ENCODE measurements at regions not wholly inside any gene's neighbourhood (a gene's known extent, or its start where the extent isn't known, plus 50 kb on each side); places are given as distances from the start of the nearest gene placed in this dataset.
"Not testable (repeated sequence)": the region's sequence is repeated elsewhere in the genome, so short reads cannot be mapped to it uniquely, and the experiment has no call there.

GRCh38 chr11:90675496-90675895 lies 452.6 kb upstream of the CHORDC1 start:
- H3K23ac ChIP-seq (ENCODE audit: low read depth, low read length); BruUV-seq (replicated peaks); H3K79me1 ChIP-seq (ENCODE audit: low read depth in 1 of 2, low read length in 2 of 2); dilution Hi-C loops (cut with HindIII; ENCODE audit: low sequenced_read_pairs, unreplicated experiment); H2BK5ac ChIP-seq (ENCODE audit: low read depth, low read length, poor library complexity, severe bottlenecking); H3K36me3 ChIP-seq (ENCODE audit: control insufficient read depth, insufficient read depth, low read length); H3K9me1 ChIP-seq (ENCODE audit: insufficient read depth, low read length); H3K14ac ChIP-seq (replicated peaks; ENCODE audit: low read depth, low read length); H3K27ac ChIP-seq (ENCODE audit: insufficient read depth, low read length); POLR2A ChIA-PET (ENCODE audit: unreplicated experiment); H2AK5ac ChIP-seq (ENCODE audit: low read depth, low read length); H3K4me3 ChIP-seq (ENCODE audit: insufficient read depth, low read depth, low read length); H3K4me2 ChIP-seq (ENCODE audit: low read depth, low read length); H4K20me1 ChIP-seq (ENCODE audit: insufficient read depth, low read length); H3K4ac ChIP-seq (ENCODE audit: low read depth, low read length); H3K27me3 ChIP-seq (ENCODE audit: control insufficient read depth, insufficient read depth, low read length); DNase-seq; H2BK20ac ChIP-seq (ENCODE audit: low read depth, low read length); H4K5ac ChIP-seq (ENCODE audit: low read depth, low read length); H3K9ac ChIP-seq (ENCODE audit: low read depth, low read length); H3K18ac ChIP-seq (ENCODE audit: low read depth, low read length); ATAC-seq (ENCODE audit: low read depth); H3K4me1 ChIP-seq (ENCODE audit: control insufficient read depth, insufficient read depth, low read length); H3K9me3 ChIP-seq (ENCODE audit: control insufficient read depth, insufficient read depth, low read length); H2AFZ ChIP-seq (replicated peaks; ENCODE audit: low read length, poor library complexity); H3K56ac ChIP-seq (ENCODE audit: extremely low read depth, insufficient read depth, low read length); in situ Hi-C loops (cut with MboI; ENCODE audit: low sequenced_read_pairs); intact Hi-C loops (cut with micrococcal nuclease); CTCF ChIA-PET; H4K8ac ChIP-seq (ENCODE audit: low read depth in 2 of 2, low read length in 2 of 2); H4K91ac ChIP-seq (ENCODE audit: insufficient read depth, low read depth, low read length); H2BK15ac ChIP-seq (ENCODE audit: low read depth, low read length); H2AK9ac ChIP-seq (replicated peaks; ENCODE audit: low read depth, low read length, poor library complexity); H2BK120ac ChIP-seq (ENCODE audit: low read depth, low read length): not testable (repeated sequence)
- WGBS, 2 experiments (ENCODE audit: extremely low coverage in 2 of 2, insufficient read length in 1 of 2) = 29% methylated on average over 1 of the region's 1 CpG; no CpG with 5 or more reads in 1 of the 2 experiments

Data from IMR-90 (cell line).